ENCODE measurements at regions not wholly inside any gene's neighbourhood (a gene's known extent, or its start where the extent isn't known, plus 50 kb on each side); places are given as distances from the start of the nearest gene placed in this dataset.

DNA sequence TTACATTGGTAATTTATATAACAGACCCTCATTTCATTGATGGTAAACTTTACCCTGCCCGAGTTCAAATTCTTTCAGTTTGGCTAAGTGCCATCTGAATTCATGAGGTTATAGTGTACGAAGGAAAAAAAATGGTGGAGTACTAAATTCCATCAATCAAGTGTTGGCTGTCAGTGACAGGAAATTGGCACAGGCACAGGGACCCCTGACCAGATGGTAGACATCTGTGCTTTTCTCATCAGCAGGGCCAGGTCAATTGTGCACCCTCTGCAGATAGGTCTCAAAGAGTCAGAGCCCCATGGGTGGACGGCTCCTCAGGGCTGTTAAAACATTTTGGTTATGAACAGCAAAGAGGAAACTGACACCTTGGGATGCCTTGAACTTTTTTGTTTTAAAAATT, 439.2 kb downstream of the SETBP1 start:
- Histone ChIP-seq H3K27ac (no peak overlapping the region), H3K36me3 (ENCODE audit: insufficient read depth in 1 of 2, low read depth in 1 of 2) (no peaks in the 10 kb centered on the region), H3K27me3 (ENCODE audit: insufficient read depth in 3 of 3, low read length in 2 of 3) (no peaks in the 10 kb centered on the region), H3K9me3 (no peaks in the 10 kb centered on the region), H3K4me1 (no peaks in the 10 kb centered on the region), H3K4me3 (no peak overlapping the region)
- TF ChIP-seq, protein P1, sequence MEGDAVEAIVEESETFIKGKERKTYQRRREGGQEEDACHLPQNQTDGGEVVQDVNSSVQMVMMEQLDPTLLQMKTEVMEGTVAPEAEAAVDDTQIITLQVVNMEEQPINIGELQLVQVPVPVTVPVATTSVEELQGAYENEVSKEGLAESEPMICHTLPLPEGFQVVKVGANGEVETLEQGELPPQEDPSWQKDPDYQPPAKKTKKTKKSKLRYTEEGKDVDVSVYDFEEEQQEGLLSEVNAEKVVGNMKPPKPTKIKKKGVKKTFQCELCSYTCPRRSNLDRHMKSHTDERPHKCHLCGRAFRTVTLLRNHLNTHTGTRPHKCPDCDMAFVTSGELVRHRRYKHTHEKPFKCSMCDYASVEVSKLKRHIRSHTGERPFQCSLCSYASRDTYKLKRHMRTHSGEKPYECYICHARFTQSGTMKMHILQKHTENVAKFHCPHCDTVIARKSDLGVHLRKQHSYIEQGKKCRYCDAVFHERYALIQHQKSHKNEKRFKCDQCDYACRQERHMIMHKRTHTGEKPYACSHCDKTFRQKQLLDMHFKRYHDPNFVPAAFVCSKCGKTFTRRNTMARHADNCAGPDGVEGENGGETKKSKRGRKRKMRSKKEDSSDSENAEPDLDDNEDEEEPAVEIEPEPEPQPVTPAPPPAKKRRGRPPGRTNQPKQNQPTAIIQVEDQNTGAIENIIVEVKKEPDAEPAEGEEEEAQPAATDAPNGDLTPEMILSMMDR (IDR thresholded peaks at IDR 0.05): no peak
- WGBS, 3 donors: 36 to 43% (median 42%) methylated on average over 3 of the region's 3 CpGs
- DNase-seq (no peak), ATAC-seq (no peak)
- intact Hi-C loops (cut with DNase I): no loop called here

DNA sequence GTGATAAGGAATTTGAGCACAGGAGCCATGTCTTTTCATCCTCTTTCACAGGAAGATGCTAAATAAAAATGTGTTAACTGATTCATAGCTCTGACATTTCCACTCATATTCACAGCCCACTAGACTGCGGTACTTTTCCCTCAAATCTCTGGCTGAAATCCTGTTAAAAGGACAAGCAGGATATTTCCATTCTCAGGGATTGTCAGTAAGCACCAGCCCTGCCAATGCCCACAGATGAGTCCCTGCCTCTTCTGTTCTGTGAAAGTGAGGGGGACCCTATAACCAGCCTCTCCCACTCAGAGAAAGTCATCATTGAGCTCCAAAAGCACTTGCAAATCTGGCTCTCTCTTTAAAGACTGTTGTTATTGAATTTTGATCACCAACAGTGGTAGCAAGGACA, 440.5 kb downstream of the SETBP1 start:
- intact Hi-C loops (cut with DNase I): no loop called here
- WGBS, 3 donors: 72 to 84% (median 79%) methylated on average over 1 of the region's 1 CpG
- Histone ChIP-seq H3K4me1 (no peaks in the 10 kb centered on the region), H3K9me3 (no peaks in the 10 kb centered on the region), H3K27me3 (ENCODE audit: insufficient read depth in 3 of 3, low read length in 2 of 3) (no peaks in the 10 kb centered on the region), H3K27ac (no peak overlapping the region), H3K36me3 (ENCODE audit: insufficient read depth in 1 of 2, low read depth in 1 of 2) (no peaks in the 10 kb centered on the region), H3K4me3 (no peak overlapping the region)
- ATAC-seq (no peak), DNase-seq (no peak)
- TF ChIP-seq, protein P1 (IDR thresholded peaks at IDR 0.05): no peak

DNA sequence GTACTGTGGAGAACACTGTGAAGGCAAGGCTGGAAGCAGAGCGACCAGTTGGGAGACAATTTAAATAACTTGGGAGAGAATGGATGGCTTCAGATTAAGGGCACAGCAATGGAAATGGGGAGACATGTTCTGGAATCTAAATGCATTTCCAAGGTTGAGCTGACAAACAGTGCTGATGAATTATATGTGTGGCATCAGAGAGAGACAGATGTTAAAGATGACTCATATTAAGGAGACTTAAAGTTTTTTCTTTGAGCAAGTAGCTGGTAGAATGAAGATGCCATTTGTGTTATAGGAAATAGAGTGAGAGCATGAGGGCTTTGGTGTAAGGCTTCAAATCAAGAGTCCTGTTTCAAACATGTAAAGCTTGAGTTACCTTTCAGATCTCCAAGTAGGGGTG, 441.8 kb downstream of the SETBP1 start:
- no peaks in the 10 kb centered on the region for H3K27me3 ChIP-seq (ENCODE audit: insufficient read depth in 3 of 3, low read length in 2 of 3)
- 85 to 96% (median 88%) methylated on average over 1 of the region's 1 CpG for WGBS, 3 donors
- H3K27ac ChIP-seq: no peak overlapping the region
- H3K9me3 ChIP-seq: no peaks in the 10 kb centered on the region
- intact Hi-C loops (cut with DNase I): no loop called here
- ATAC-seq (no peak), DNase-seq (no peak)
- no peaks in the 10 kb centered on the region for H3K4me1 ChIP-seq
- H3K36me3 ChIP-seq (ENCODE audit: insufficient read depth in 1 of 2, low read depth in 1 of 2): no peaks in the 10 kb centered on the region
- TF ChIP-seq, protein P1 (IDR thresholded peaks at IDR 0.05): no peak
- H3K4me3 ChIP-seq: no peak overlapping the region

DNA sequence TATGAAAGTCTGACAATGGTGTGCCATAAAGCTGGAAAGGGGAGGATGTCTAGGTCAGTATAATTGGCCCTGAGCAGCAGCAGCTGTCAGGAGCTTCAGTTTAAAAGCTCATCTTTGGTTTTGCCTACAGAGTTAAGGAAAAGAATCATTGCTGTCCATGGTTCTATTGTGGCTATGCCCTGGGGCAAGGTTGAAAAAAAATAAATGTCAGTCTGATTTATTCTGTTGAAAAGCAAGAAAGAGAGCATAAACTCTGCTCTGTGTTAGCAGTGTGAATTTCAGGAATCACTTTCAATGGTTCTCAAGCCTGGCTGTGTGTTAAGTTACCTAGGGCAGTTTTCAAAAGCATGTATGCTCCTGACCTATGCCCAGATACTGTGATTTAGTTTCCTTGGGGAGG, 446.7 kb downstream of the SETBP1 start:
- no peak for DNase-seq
- H3K4me1 ChIP-seq: no peaks in the 10 kb centered on the region
- TF ChIP-seq, protein P1 (IDR thresholded peaks at IDR 0.05): no peak
- H3K4me3 ChIP-seq: no peak overlapping the region
- H3K27me3 ChIP-seq (ENCODE audit: insufficient read depth in 3 of 3, low read length in 2 of 3): no peaks in the 10 kb centered on the region
- H3K36me3 ChIP-seq (ENCODE audit: insufficient read depth in 1 of 2, low read depth in 1 of 2): no peaks in the 10 kb centered on the region
- no peaks in the 10 kb centered on the region for H3K9me3 ChIP-seq
- no peak for ATAC-seq
- intact Hi-C loops (cut with DNase I): no loop called here
- no peak overlapping the region for H3K27ac ChIP-seq

DNA sequence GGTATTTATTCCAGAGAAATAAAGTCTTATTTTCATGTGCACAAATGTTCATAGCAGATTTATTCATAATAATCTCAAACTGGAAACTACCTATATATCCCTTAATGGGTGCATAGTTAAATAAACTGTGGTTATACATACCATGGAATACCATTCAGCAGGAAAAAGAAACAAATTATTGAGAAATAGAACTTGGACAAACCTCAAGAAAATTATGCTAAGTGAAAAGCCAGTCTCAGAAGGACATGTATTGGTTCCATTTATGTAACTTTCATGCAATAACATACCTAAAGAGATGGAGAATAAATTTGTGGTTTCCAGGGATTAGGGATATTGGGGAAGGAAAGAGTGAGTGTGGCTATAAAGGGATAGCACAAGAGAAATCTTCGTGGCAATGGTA, 452.6 kb downstream of the SETBP1 start:
- DNase-seq (no peak), ATAC-seq (no peak)
- Histone ChIP-seq H3K36me3 (ENCODE audit: insufficient read depth in 1 of 2, low read depth in 1 of 2) (no peaks in the 10 kb centered on the region), H3K9me3 (no peaks in the 10 kb centered on the region), H3K27ac (no peak overlapping the region), H3K27me3 (ENCODE audit: insufficient read depth in 3 of 3, low read length in 2 of 3) (no peaks in the 10 kb centered on the region), H3K4me3 (no peak overlapping the region), H3K4me1 (no peaks in the 10 kb centered on the region)
- 93 to 97% (median 93%) methylated on average over 1 of the region's 1 CpG for WGBS, 3 donors
- TF ChIP-seq, protein P1 (IDR thresholded peaks at IDR 0.05): no peak
- intact Hi-C loops (cut with DNase I): no loop called here
